ENCODE measurements at regions not wholly inside any gene's neighbourhood (a gene's known extent, or its start where the extent isn't known, plus 50 kb on each side); places are given as distances from the start of the nearest gene placed in this dataset.

DNA sequence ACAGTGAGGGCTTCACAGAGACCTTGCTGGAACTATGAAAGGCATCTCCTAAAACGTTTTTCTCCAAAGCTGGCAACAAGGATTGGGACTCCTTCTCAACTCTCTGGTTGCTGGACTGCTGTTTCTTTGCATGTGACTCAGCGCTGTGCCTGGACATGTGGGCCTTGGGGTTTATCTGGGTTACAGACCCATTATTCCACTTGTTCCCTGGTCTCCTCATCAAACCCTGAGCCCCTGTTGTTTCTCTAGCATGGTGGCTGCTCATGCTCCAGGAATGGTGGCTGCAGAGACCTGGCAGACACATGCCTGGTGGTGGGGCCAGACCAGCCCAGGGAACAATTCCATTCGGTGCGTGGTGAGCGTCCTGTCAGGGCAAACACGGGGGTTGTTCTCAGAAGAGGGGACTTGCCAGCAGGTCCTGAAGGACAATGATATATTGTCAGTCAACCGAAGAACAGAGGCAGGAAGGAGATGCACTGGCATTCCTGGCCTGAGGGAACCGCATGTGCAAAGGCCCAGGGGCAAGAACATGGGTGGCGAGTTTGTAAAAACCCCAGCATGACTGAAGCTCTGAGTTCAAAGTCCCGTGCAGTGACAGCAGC, 320.1 kb upstream of the RTL1 start:
- DNase-seq: peak in 1 of 3 donors; percentile 8
- Histone ChIP-seq H3K27me3 (ENCODE audit: control insufficient read depth in 3 of 3, insufficient read depth in 3 of 3, low read length in 2 of 3) (no peaks in the 10 kb centered on the region), H3K4me3 (no peak overlapping the region), H3K9ac (ENCODE audit: insufficient read depth in 1 of 2, low read length in 2 of 2) (no peak overlapping the region), H3K9me3 (ENCODE audit: control insufficient read depth in 4 of 4, insufficient read depth in 3 of 4, low read length in 3 of 4) (peaks cover 0 to 3% (median 0%) of the 10 kb centered on the region in 4 donors), H3K4me1 (ENCODE audit: control insufficient read depth in 5 of 5, insufficient read depth in 5 of 5, low read length in 5 of 5) (peaks cover 0 to 69% (median 15%) of the 10 kb centered on the region in 5 donors), H3K36me3 (ENCODE audit: control insufficient read depth in 4 of 4, insufficient read depth in 4 of 4, low read length in 4 of 4) (no peaks in the 10 kb centered on the region), H3K27ac (ENCODE audit: low read depth in 1 of 2, low read length in 1 of 2) (no peak overlapping the region)
- 85 to 89% methylated on average over 10 of the region's 10 CpGs for WGBS, 2 donors
- ATAC-seq (ENCODE audit: insufficient read depth, low FRiP score): no peak
- TF ChIP-seq, protein P1, sequence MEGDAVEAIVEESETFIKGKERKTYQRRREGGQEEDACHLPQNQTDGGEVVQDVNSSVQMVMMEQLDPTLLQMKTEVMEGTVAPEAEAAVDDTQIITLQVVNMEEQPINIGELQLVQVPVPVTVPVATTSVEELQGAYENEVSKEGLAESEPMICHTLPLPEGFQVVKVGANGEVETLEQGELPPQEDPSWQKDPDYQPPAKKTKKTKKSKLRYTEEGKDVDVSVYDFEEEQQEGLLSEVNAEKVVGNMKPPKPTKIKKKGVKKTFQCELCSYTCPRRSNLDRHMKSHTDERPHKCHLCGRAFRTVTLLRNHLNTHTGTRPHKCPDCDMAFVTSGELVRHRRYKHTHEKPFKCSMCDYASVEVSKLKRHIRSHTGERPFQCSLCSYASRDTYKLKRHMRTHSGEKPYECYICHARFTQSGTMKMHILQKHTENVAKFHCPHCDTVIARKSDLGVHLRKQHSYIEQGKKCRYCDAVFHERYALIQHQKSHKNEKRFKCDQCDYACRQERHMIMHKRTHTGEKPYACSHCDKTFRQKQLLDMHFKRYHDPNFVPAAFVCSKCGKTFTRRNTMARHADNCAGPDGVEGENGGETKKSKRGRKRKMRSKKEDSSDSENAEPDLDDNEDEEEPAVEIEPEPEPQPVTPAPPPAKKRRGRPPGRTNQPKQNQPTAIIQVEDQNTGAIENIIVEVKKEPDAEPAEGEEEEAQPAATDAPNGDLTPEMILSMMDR (IDR thresholded peaks at IDR 0.05; ENCODE audit: control extremely low read depth, extremely low read depth): no peak

DNA sequence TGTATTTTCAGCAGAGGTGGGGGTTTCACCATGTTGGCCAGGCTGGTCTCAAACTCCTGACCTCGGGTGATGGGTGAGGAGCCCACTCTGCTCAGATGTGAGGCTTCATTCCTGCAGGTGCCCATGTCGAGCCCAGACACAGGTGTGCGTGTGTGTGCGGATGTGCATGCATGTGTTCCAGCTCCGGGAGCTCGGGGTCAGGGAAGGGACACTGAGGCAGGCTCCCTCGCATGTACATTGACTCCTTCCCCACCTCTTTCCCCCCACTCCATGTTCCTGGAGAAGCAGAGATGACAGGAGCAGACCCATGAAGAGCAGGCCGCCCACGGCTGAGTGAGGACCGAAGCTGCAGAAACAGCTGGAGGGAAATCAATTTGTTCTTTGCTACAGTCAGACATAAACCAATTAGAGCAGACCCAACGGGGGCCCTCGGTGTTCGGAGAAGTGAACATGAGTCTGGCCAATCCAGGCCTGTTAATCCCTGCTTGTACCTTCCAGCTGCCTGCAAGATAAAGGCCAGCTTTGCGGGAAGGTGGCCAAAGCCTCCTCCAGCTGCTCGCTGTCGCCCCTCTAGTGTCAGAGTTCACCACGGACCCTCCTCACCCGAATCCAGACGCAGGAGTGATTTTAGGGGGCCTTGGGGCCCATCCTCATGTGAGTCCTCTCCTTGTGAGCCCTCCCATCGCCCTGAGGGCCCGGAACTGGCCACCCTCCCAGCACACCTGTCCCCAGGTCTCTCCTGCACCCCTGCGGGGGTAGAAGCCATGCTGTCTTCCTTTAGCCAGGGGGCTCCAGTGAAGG, 321.0 kb upstream of the RTL1 start:
- DNase-seq: peak; percentile 82 to 91 (median 90)
- H3K9me3 ChIP-seq (ENCODE audit: control insufficient read depth in 4 of 4, insufficient read depth in 3 of 4, low read length in 3 of 4): peaks cover 0 to 3% (median 0%) of the 10 kb centered on the region in 4 donors
- no peaks in the 10 kb centered on the region for H3K27me3 ChIP-seq (ENCODE audit: control insufficient read depth in 3 of 3, insufficient read depth in 3 of 3, low read length in 2 of 3)
- no peak overlapping the region for H3K4me3 ChIP-seq
- no peaks in the 10 kb centered on the region for H3K36me3 ChIP-seq (ENCODE audit: control insufficient read depth in 4 of 4, insufficient read depth in 4 of 4, low read length in 4 of 4)
- peaks cover 0 to 75% (median 15%) of the 10 kb centered on the region in 5 donors for H3K4me1 ChIP-seq (ENCODE audit: control insufficient read depth in 5 of 5, insufficient read depth in 5 of 5, low read length in 5 of 5)
- WGBS, 2 donors: 78 to 88% methylated on average over 22 of the region's 22 CpGs
- H3K27ac ChIP-seq (ENCODE audit: low read depth in 1 of 2, low read length in 1 of 2): no peak overlapping the region
- TF ChIP-seq, protein P1 (IDR thresholded peaks at IDR 0.05; ENCODE audit: control extremely low read depth, extremely low read depth): no peak
- H3K9ac ChIP-seq (ENCODE audit: insufficient read depth in 1 of 2, low read length in 2 of 2): no peak overlapping the region
- ATAC-seq (ENCODE audit: insufficient read depth, low FRiP score): no peak

DNA sequence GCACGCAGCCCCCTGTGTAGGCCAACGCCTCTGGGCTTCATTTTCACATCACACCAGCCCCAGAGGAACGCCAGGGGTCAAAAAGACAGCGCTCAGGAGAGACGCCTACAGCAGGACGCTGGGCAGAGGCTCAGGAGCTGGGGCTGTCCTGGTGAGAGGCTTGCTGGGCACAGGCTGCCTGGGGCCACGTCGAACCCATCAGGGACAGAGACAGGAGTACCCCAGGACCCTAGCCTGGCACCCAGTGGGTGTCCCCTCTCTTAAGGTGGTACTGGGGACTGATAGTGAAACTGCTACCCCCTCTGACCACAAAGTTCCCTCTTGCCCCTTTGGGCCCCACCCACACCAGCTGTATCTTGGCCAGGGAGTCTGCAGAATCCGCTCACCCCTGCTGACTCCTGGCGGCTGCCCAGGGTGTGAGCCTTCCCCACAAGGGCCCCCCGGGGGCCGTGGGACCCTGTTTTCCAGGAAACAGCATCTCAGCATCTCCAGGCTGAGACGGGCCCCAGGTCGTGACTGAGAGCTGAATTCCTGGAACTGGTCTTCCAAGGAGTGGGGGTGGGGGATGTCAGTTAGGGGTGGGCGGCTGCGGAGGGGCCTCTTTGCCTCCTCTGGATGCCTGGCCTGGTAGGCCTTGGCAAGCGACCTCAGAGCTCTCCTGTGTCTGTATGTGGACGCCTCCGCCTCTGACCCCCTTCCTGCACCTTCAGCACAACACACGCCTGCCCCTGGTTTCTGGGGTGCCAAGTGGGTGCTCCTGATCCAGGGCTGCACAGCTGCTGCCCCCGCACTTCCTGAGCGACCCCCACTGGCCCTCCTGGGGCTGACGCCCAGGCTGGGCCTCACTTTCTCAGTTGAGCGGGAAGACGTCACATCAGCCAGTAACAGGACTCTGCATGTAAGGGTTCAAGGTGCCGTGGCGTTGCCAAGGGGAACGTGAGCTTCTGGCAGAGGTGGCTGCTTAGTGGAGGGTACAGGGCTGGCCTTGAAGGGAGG, 321.9 kb upstream of the RTL1 start:
- 51 to 61% methylated on average over 27 to 28 of the region's 28 CpGs for WGBS, 2 donors
- TF ChIP-seq, protein P1 (IDR thresholded peaks at IDR 0.05; ENCODE audit: control extremely low read depth, extremely low read depth): no peak

More for the DNA sequence above, 321.9 kb upstream of the RTL1 start:
- Histone ChIP-seq H3K4me3 (no peak overlapping the region), H3K9ac (ENCODE audit: insufficient read depth in 1 of 2, low read length in 2 of 2) (no peak overlapping the region), H3K27me3 (ENCODE audit: control insufficient read depth in 3 of 3, insufficient read depth in 3 of 3, low read length in 2 of 3) (no peaks in the 10 kb centered on the region), H3K36me3 (ENCODE audit: control insufficient read depth in 4 of 4, insufficient read depth in 4 of 4, low read length in 4 of 4) (no peaks in the 10 kb centered on the region), H3K4me1 (ENCODE audit: control insufficient read depth in 5 of 5, insufficient read depth in 5 of 5, low read length in 5 of 5) (peaks cover 0 to 75% (median 15%) of the 10 kb centered on the region in 5 donors), H3K9me3 (ENCODE audit: control insufficient read depth in 4 of 4, insufficient read depth in 3 of 4, low read length in 3 of 4) (peaks cover 0 to 3% (median 0%) of the 10 kb centered on the region in 4 donors), H3K27ac (ENCODE audit: low read depth in 1 of 2, low read length in 1 of 2) (no peak overlapping the region)
- DNase-seq (peak; percentile 88 to 91 (median 91)), ATAC-seq (ENCODE audit: insufficient read depth, low FRiP score) (no peak)
